Esophagus squamous epithelium (tissue), 4 donors: ENCODE measurements at regions not wholly inside any gene's neighbourhood (a gene's known extent, or its start where the extent isn't known, plus 50 kb on each side); places are given as distances from the start of the nearest gene placed in this dataset.

Source experiments
- POLR2A ChIP-seq, 4 donors: fragments of 450-650 bp; IDR thresholded peaks; one replicate each; pipeline ENCODE4 v1.6.1; 2017; ENCODE audit warnings: antibody characterized with exemption in 4 of 4, mild to moderate bottlenecking in 4 of 4, moderate library complexity in 3 of 4
- TF ChIP-seq, protein P1 (sequence below), 6 experiments: fragments of 450-650 bp in 4 of 6; fragments of 200-600 bp in 2 of 6; sonication (generic) in 2 of 6; IDR thresholded peaks; one replicate each; pipeline ENCODE4 v1.5.1; 2016 to 2019; ENCODE audit warnings: antibody characterized with exemption in 6 of 6, mild to moderate bottlenecking in 4 of 6, moderate library complexity in 4 of 6

DNA sequence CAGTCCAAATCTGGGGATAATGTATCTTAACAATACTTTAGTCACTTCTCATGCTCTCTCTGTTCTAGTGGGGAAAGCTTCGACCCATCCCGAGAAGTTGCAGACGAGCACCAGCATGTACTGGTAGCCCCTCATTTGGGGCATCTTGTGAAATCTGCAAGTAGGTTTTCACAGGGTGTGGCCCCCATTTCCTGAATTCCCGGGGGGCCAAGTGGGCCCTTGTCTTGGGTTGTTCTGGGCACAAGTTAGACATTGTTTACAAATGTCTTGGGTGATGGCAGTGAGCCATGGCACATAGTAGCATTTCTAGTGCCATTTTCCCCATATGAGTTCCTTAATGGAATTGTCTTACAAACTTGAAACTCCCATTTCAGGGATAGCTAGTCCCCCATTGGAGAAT, 216.7 kb upstream of the KCND2 start:
- TF ChIP-seq, protein P1, sequence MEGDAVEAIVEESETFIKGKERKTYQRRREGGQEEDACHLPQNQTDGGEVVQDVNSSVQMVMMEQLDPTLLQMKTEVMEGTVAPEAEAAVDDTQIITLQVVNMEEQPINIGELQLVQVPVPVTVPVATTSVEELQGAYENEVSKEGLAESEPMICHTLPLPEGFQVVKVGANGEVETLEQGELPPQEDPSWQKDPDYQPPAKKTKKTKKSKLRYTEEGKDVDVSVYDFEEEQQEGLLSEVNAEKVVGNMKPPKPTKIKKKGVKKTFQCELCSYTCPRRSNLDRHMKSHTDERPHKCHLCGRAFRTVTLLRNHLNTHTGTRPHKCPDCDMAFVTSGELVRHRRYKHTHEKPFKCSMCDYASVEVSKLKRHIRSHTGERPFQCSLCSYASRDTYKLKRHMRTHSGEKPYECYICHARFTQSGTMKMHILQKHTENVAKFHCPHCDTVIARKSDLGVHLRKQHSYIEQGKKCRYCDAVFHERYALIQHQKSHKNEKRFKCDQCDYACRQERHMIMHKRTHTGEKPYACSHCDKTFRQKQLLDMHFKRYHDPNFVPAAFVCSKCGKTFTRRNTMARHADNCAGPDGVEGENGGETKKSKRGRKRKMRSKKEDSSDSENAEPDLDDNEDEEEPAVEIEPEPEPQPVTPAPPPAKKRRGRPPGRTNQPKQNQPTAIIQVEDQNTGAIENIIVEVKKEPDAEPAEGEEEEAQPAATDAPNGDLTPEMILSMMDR (IDR thresholded peaks at IDR 0.05) = no peak
- no peak for TF ChIP-seq POLR2A (IDR thresholded peaks at IDR 0.05)
